ENCODE measurements at regions not wholly inside any gene's neighbourhood (a gene's known extent, or its start where the extent isn't known, plus 50 kb on each side); places are given as distances from the start of the nearest gene placed in this dataset.

DNA sequence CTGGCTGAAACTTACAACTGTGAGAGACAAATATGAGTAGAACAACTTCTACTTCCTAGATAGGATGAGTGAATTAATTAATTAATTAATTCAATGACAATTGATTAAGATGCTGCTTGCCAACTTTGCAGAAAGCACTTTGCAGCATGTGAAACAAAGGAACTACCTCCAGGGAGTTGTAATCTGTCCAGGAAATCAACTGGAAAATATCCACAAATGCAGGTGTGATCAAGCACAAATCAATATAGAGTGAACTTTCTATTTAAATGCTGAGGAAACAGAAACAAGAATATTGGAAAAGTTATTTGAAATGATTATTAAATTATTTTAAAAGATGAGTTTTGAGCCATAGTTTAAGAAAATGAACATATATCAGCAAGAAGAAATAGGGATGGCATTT, 163.9 kb upstream of the ARID2 start:
- TF ChIP-seq ZNF76 (tag by site-specific recombination; IDR thresholded peaks at IDR 0.05; ENCODE audit: borderline replicate concordance, low read depth), result no peak
- TF ChIP-seq ZNF426 (tag by site-specific recombination; IDR thresholded peaks at IDR 0.05), result no peak
- TF ChIP-seq ZFHX2 (tag by site-specific recombination; conservative IDR thresholded peaks at IDR 0.05), result no peak
- TF ChIP-seq ZNF837 (tag by site-specific recombination; IDR thresholded peaks at IDR 0.05), result no peak
- TF ChIP-seq FEZF1 (tag by site-specific recombination; IDR thresholded peaks at IDR 0.05), result no peak
- TF ChIP-seq CTCF (tag by site-specific recombination; IDR thresholded peaks at IDR 0.05), result no peak
- no peak for TF ChIP-seq ZNF404 (tag by site-specific recombination; IDR thresholded peaks at IDR 0.05)
- TF ChIP-seq ZNF48 (tag by site-specific recombination; IDR thresholded peaks at IDR 0.05), result no peak
- no peak for TF ChIP-seq ZSCAN30 (tag by site-specific recombination; IDR thresholded peaks at IDR 0.05)
- no peaks in the 10 kb centered on the region for H3K9me3 ChIP-seq (ENCODE audit: control insufficient read depth, insufficient read depth, low read depth, low read length)
- H3K27ac ChIP-seq (ENCODE audit: extremely low read depth, low read depth, low read length), result no peak overlapping the region
- POLR2A ChIA-PET, result no interaction called here
- no peaks in the 10 kb centered on the region for H3K4me1 ChIP-seq (ENCODE audit: control insufficient read depth, insufficient read depth, low read length)
- no peak overlapping the region for H3K4me3 ChIP-seq (ENCODE audit: low read depth, low read length)
- CTCF ChIA-PET, result interaction anchor here (1.1 kb wide), 1 partner anchor 395 kb away, joined by 4 read pairs; no protein-coding TSS in a partner anchor
- H3K36me3 ChIP-seq (ENCODE audit: control insufficient read depth in 2 of 2, insufficient read depth in 1 of 2, low read length in 2 of 2), result no peaks in the 10 kb centered on the region

DNA sequence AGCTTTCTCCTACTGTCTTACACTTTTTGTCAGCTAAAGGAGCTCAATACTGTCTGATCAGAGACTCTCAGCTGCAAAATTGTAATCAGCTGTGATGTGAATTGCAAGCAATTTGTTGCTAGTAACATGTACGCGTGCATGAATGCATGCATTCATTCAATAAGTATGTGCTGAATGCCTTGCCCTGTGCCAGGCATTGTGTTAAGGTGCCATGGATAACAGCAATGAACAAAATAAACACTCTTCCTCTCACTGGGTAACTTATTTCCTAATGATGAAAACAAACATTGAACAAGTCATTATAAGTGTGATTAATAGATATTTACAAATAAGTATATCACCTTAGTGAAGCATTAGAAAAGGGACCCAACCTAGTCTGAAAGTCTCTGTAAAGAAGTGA, 163.2 kb upstream of the ARID2 start:
- CTCF ChIA-PET, result interaction anchor here (0.6 to 1.1 kb wide), 2 partner anchors 23 to 61 kb away, joined by 3 to 6 read pairs; no protein-coding TSS in a partner anchor
- Histone ChIP-seq H3K4me3 (ENCODE audit: low read depth, low read length) (no peak overlapping the region), H3K9me3 (ENCODE audit: control insufficient read depth, insufficient read depth, low read depth, low read length) (no peaks in the 10 kb centered on the region), H3K27ac (ENCODE audit: extremely low read depth, low read depth, low read length) (no peak overlapping the region), H3K4me1 (ENCODE audit: control insufficient read depth, insufficient read depth, low read length) (no peaks in the 10 kb centered on the region), H3K36me3 (ENCODE audit: control insufficient read depth in 2 of 2, insufficient read depth in 1 of 2, low read length in 2 of 2) (no peaks in the 10 kb centered on the region)
- no peak for TF ChIP-seq ZSCAN30 (tag by site-specific recombination; IDR thresholded peaks at IDR 0.05)
- TF ChIP-seq ZNF624 (tag by site-specific recombination; IDR thresholded peaks at IDR 0.05), result no peak
- no peak for TF ChIP-seq ZBTB17 (tag by site-specific recombination; IDR thresholded peaks at IDR 0.05)
- no peak for TF ChIP-seq ZNF354C (tag by site-specific recombination; IDR thresholded peaks at IDR 0.05; ENCODE audit: borderline replicate concordance, low read depth)
- no peak for TF ChIP-seq ZNF837 (tag by site-specific recombination; IDR thresholded peaks at IDR 0.05)
- TF ChIP-seq ZXDB (tag by site-specific recombination; IDR thresholded peaks at IDR 0.05), result no peak
- TF ChIP-seq ZNF791 (tag by site-specific recombination; IDR thresholded peaks at IDR 0.05), result no peak
- TF ChIP-seq KLF1 (tag by site-specific recombination; IDR thresholded peaks at IDR 0.05), result no peak
- TF ChIP-seq ZNF391 (tag by site-specific recombination; IDR thresholded peaks at IDR 0.05; ENCODE audit: borderline replicate concordance, low read depth), result no peak
- TF ChIP-seq ZNF626 (tag by site-specific recombination; IDR thresholded peaks at IDR 0.05), result no peak
- no peak for TF ChIP-seq SP3 (tag by site-specific recombination; IDR thresholded peaks at IDR 0.05)
- TF ChIP-seq ZNF629 (tag by site-specific recombination; IDR thresholded peaks at IDR 0.05), result no peak
- no peak for TF ChIP-seq ZNF169 (tag by site-specific recombination; IDR thresholded peaks at IDR 0.05)
- no peak for TF ChIP-seq ZNF518A (tag by site-specific recombination; conservative IDR thresholded peaks at IDR 0.05; ENCODE audit: low read depth)
- TF ChIP-seq GFI1B (tag by site-specific recombination; IDR thresholded peaks at IDR 0.05), result no peak
- no peak for TF ChIP-seq ZFP41 (tag by site-specific recombination; IDR thresholded peaks at IDR 0.05; ENCODE audit: borderline replicate concordance)
- POLR2A ChIA-PET, result no interaction called here

All from HEK293 (cell line).